Panc1 (cell line): ENCODE measurements at regions not wholly inside any gene's neighbourhood (a gene's known extent, or its start where the extent isn't known, plus 50 kb on each side); places are given as distances from the start of the nearest gene placed in this dataset.

Source experiments
- ATAC-seq: fragments of 200-7000 bp; cut with Tn5 transposase; 2 replicates; pipeline ENCODE4 v1.9.1; 2020; ENCODE audit warnings: mild to moderate bottlenecking, moderate library complexity
- BruUV-seq: library from RNA; stranded (reverse); fragments of 400-500 nt; replicated peaks from 2 replicates; lab custom pipeline; 2021; lab: Mats Ljungman, UMichigan
- CTCF ChIA-PET: fragments of 300-600 bp; sonication (Branson Sonifier 250); formaldehyde crosslinking; loops from one replicate; lab custom pipeline; 2022; ENCODE audit warnings: antibody characterized with exemption; lab: Charles Lee
- POLR2A ChIA-PET: fragments of 300-600 bp; sonication (Branson Sonifier 250); formaldehyde crosslinking; loops from one replicate; lab custom pipeline; 2022; ENCODE audit warnings: antibody characterized with exemption; lab: Charles Lee
- DNase-seq: peaks from one replicate; pipeline ENCODE4 v3.0.0-alpha.2; 2010; ENCODE audit warnings: low read depth, low spot score
- H3K27ac ChIP-seq: 2 replicates; pipeline ENCODE4 v1.5.1; 2011; ENCODE audit warnings: mild to moderate bottlenecking, low read length, inconsistent platforms
- H3K27me3 ChIP-seq: fragments of 200-500 bp; sonication (Bioruptor generic); 2 replicates; pipeline ENCODE4 v1.6.0; 2014; ENCODE audit warnings: low read length, inconsistent platforms; ENCODE audit not compliant: control insufficient read depth, insufficient read depth
- H3K36me3 ChIP-seq: fragments of 200-500 bp; sonication (Bioruptor generic); 2 replicates; pipeline ENCODE4 v1.5.1; 2014; ENCODE audit warnings: inconsistent platforms, mild to moderate bottlenecking, low read length, moderate library complexity; ENCODE audit not compliant: control insufficient read depth, insufficient read depth
- H3K4me1 ChIP-seq: 2 replicates; pipeline ENCODE4 v1.5.1; 2011; ENCODE audit warnings: inconsistent platforms, mild to moderate bottlenecking, low read length, moderate library complexity; ENCODE audit not compliant: control insufficient read depth, insufficient read depth
- H3K4me3 ChIP-seq, 2 experiments: 2 replicates each; pipeline ENCODE4 v1.5.1; 2011 to 2012; ENCODE audit warnings: low read depth in 2 of 2, low read length in 2 of 2, mild to moderate bottlenecking in 2 of 2, inconsistent platforms in 1 of 2, moderate library complexity in 1 of 2
- H3K9me3 ChIP-seq: fragments of 200-500 bp; sonication (Bioruptor generic); 2 replicates; pipeline ENCODE4 v1.5.1; 2014; ENCODE audit warnings: low read depth, mild to moderate bottlenecking, inconsistent platforms, low read length, moderate library complexity; ENCODE audit not compliant: control insufficient read depth, insufficient read depth
- POLR2AphosphoS5 ChIP-seq: IDR thresholded peaks from 2 replicates; pipeline ENCODE4 v1.6.1; 2012; ENCODE audit warnings: mild to moderate bottlenecking, low read depth, low read length, moderate library complexity
- SIN3A ChIP-seq: IDR thresholded peaks from 2 replicates; pipeline ENCODE4 v1.6.1; 2012; ENCODE audit warnings: low read depth, mild to moderate bottlenecking, low read length, moderate library complexity, borderline replicate concordance; ENCODE audit not compliant: insufficient read depth
- TCF7L2 ChIP-seq: IDR thresholded peaks from 2 replicates; pipeline ENCODE4 v1.6.1; 2011; ENCODE audit warnings: mild to moderate bottlenecking, low read depth, low read length, inconsistent platforms
- in situ Hi-C: cut with HindIII; loops from 2 replicates; pipeline ENCODE4 v1.10.0; 2016; ENCODE audit warnings: low sequenced_read_pairs, low pct_unique_long_range_greater_than_20kb
- intact Hi-C: fragments of 100-400 bp; cut with micrococcal nuclease; formaldehyde crosslinking; loops from one replicate; pipeline ENCODE4 v1.10.0; 2022; ENCODE audit not compliant: unreplicated experiment
- TF ChIP-seq, protein P1 (sequence below), 2 experiments: IDR thresholded peaks; 2 replicates each; pipeline ENCODE4 v1.6.1; 2011 to 2012; ENCODE audit warnings: low read depth in 2 of 2, control low read depth in 1 of 2, low read length in 1 of 2, mild to moderate bottlenecking in 1 of 2, moderate library complexity in 1 of 2; ENCODE audit not compliant: insufficient read depth in 1 of 2
- TF ChIP-seq, protein P2 (sequence below): fragments of 450-650 bp; IDR thresholded peaks from 2 replicates; pipeline ENCODE4 v1.5.1; 2017; ENCODE audit warnings: mild to moderate bottlenecking

DNA sequence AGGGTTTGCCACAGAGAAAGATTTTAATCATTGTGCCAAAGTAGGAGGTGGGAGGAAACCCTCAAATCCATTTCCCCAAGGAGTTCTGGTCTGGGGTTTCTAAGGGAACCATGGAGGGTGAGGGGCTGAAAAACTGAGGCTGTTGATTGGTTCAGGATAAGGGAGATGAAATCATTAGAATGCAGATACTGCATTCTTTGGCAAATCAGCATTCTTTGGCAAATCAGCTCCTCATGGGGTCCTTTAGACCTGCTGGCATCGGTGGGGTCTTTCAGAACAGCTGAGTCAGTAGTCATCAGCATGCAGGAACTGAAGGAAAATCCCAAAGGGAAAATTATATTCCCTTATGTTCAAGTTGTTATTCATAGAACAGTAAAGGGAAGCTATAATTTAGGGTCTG is 585.5 kb downstream of the ISL1 start:
- H3K4me3 ChIP-seq = no peak overlapping the region
- BruUV-seq = no TSS peak
- no peak for ATAC-seq
- in situ Hi-C loops = no loop called here
- ChIA-PET POLR2A (interaction anchor here (0.7 kb wide), 1 partner anchor 67 kb away, joined by 3 read pairs; no protein-coding TSS in a partner anchor), CTCF (no interaction called here)
- intact Hi-C loops = no loop called here
- no peaks in the 10 kb centered on the region for H3K27me3 ChIP-seq
- H3K36me3 ChIP-seq = no peaks in the 10 kb centered on the region
- no peak for DNase-seq
- H3K4me1 ChIP-seq = no peaks in the 10 kb centered on the region
- no peak overlapping the region for H3K27ac ChIP-seq
- H3K9me3 ChIP-seq = no peaks in the 10 kb centered on the region
- no peak for TF ChIP-seq POLR2AphosphoS5
- no peak for TF ChIP-seq SIN3A
- TF ChIP-seq, protein P1, sequence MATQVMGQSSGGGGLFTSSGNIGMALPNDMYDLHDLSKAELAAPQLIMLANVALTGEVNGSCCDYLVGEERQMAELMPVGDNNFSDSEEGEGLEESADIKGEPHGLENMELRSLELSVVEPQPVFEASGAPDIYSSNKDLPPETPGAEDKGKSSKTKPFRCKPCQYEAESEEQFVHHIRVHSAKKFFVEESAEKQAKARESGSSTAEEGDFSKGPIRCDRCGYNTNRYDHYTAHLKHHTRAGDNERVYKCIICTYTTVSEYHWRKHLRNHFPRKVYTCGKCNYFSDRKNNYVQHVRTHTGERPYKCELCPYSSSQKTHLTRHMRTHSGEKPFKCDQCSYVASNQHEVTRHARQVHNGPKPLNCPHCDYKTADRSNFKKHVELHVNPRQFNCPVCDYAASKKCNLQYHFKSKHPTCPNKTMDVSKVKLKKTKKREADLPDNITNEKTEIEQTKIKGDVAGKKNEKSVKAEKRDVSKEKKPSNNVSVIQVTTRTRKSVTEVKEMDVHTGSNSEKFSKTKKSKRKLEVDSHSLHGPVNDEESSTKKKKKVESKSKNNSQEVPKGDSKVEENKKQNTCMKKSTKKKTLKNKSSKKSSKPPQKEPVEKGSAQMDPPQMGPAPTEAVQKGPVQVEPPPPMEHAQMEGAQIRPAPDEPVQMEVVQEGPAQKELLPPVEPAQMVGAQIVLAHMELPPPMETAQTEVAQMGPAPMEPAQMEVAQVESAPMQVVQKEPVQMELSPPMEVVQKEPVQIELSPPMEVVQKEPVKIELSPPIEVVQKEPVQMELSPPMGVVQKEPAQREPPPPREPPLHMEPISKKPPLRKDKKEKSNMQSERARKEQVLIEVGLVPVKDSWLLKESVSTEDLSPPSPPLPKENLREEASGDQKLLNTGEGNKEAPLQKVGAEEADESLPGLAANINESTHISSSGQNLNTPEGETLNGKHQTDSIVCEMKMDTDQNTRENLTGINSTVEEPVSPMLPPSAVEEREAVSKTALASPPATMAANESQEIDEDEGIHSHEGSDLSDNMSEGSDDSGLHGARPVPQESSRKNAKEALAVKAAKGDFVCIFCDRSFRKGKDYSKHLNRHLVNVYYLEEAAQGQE (IDR thresholded peaks at IDR 0.05; ENCODE audit: insufficient read depth in 1 of 2, low read depth in 2 of 2, low read length in 1 of 2) = no peak
- TF ChIP-seq TCF7L2 = no peak
- TF ChIP-seq, protein P2, sequence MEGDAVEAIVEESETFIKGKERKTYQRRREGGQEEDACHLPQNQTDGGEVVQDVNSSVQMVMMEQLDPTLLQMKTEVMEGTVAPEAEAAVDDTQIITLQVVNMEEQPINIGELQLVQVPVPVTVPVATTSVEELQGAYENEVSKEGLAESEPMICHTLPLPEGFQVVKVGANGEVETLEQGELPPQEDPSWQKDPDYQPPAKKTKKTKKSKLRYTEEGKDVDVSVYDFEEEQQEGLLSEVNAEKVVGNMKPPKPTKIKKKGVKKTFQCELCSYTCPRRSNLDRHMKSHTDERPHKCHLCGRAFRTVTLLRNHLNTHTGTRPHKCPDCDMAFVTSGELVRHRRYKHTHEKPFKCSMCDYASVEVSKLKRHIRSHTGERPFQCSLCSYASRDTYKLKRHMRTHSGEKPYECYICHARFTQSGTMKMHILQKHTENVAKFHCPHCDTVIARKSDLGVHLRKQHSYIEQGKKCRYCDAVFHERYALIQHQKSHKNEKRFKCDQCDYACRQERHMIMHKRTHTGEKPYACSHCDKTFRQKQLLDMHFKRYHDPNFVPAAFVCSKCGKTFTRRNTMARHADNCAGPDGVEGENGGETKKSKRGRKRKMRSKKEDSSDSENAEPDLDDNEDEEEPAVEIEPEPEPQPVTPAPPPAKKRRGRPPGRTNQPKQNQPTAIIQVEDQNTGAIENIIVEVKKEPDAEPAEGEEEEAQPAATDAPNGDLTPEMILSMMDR = no peak

DNA sequence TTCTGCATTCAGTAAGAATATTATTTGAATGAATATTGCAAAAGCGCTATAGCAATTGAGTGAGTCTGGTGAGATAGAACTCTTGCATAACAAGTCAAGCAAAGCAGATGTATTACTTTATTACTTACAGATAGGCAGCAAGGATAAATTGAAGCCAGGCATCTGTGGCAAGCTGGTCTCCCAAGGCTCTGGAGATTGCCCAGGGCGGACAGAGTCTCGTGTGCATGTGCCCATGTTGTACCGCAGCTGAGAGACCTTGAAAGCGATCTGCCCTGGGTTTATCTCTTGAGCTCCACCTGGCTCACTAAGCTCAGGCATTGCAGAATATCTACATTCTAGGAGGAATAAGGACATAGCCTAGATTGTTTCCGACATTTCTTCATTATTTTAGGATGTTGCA is 591.6 kb downstream of the ISL1 start:
- BruUV-seq = no TSS peak
- no peaks in the 10 kb centered on the region for H3K9me3 ChIP-seq
- H3K4me3 ChIP-seq = no peak overlapping the region
- POLR2A ChIA-PET = no interaction called here
- TF ChIP-seq, protein P1 (IDR thresholded peaks at IDR 0.05; ENCODE audit: insufficient read depth in 1 of 2, low read depth in 2 of 2, low read length in 1 of 2) = no peak
- no peak for TF ChIP-seq TCF7L2
- no peak for TF ChIP-seq POLR2AphosphoS5
- no peak for TF ChIP-seq SIN3A
- TF ChIP-seq, protein P2 = no peak
- no peak overlapping the region for H3K27ac ChIP-seq
- no peaks in the 10 kb centered on the region for H3K27me3 ChIP-seq
- in situ Hi-C loops = no loop called here
- intact Hi-C loops = no loop called here
- DNase-seq = no peak
- no peaks in the 10 kb centered on the region for H3K36me3 ChIP-seq
- CTCF ChIA-PET = interaction anchor here (0.6 kb wide), 1 partner anchor 690 kb away, joined by 6 read pairs; no protein-coding TSS in a partner anchor
- no peak for ATAC-seq
- no peaks in the 10 kb centered on the region for H3K4me1 ChIP-seq
